Tongue (tissue), 1 donor: ENCODE measurements at regions not wholly inside any gene's neighbourhood (a gene's known extent, or its start where the extent isn't known, plus 50 kb on each side); places are given as distances from the start of the nearest gene placed in this dataset.

Experiments
- DNase-seq: peaks from one replicate; pipeline ENCODE4 v3.0.0-alpha.2; 2015

- no peak for DNase-seq
Measured at GRCh38 chr6:153873541-153873940, 165.5 kb upstream of the OPRM1 start.

DNA sequence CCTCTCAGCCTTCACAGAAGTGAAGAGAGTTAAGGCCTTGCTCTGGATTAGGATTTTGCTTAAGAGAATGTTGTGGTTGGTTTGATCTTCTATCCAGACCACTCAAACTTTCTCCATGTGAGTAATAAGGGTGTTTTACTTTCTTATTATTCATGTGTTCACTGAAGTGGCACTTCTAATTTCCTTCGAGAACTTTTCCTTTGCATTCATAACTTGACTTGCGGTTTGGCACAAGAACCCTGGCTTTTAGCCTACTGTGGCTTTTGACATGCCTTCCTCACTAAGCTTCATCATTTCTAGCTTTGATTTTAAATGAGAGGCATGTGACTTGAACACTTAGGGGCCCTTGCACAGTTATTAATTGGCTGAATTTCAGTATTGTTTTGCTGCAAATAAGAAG lies 166.1 kb upstream of the OPRM1 start:
- DNase-seq = no peak

- DNase-seq = no peak
Measured at GRCh38 chr6:153862927-153863326, 176.1 kb upstream of the OPRM1 start.

- no peak for DNase-seq
Measured at GRCh38 chr6:153862139-153862538, 176.9 kb upstream of the OPRM1 start.

GRCh38 chr6:153858529-153858928 lies 180.5 kb upstream of the OPRM1 start:
- no peak for DNase-seq

DNA sequence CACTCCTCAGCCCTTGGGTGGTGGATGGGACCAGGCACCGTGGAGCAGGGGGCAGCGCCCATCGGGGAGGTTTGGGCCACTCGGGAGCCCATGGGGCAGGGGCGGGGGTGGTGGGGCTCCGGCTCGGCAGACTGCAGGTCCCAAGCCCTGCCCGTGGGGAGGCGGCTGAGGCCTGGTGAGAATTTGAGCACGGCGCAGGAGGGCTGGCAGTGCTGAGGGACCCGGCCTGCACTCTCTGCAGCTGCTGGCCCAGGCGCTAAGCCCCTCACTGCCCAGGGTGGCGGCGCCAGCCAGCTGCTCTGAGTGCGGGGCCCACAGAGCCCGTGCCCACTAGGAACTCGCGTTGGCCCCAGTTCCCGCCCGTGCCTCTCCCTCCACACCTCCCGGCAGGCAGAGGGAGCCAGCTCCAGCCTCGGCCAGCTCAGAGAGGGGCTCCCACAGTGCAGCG lies 182.1 kb upstream of the OPRM1 start:
- DNase-seq = no peak

- DNase-seq = no peak
Measured at GRCh38 chr6:153852481-153852880, 186.6 kb upstream of the OPRM1 start.

GRCh38 chr6:153852034-153852433 lies 187.0 kb upstream of the OPRM1 start:
- no peak for DNase-seq

DNA sequence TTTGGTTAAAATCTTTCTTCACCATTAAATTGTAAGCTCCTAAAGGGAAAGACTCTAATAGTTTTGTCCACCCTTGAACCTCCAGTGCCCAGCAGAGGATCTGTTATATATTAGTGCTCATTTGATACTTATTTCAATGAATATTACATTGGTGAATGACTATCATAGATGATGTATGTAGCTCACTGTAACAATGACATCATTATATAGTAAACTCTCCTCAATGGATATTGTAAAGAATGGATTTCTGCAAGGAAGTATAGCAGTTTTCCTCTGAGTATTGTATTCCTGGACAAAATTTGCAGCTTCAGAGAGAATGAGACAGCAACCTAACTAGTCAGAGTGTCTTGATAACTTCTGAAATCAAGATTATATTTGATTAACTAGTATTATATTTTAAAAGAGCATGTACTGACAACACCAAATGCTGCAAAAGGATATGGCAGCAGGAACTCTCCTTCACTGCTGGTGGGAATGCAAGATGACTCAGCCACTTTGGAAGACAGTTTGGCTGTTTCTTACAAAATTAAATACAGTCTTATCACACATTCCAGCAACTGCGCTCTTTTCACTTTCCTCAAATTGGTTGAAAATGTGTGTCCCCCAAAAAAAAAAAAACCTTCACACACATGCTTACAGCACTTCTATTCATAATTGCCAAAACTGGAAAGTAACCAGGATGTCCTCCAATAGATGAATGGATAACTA lies 189.8 kb upstream of the OPRM1 start:
- no peak for DNase-seq

- DNase-seq = no peak
Measured at GRCh38 chr6:153843420-153843819, 195.6 kb upstream of the OPRM1 start.

DNA sequence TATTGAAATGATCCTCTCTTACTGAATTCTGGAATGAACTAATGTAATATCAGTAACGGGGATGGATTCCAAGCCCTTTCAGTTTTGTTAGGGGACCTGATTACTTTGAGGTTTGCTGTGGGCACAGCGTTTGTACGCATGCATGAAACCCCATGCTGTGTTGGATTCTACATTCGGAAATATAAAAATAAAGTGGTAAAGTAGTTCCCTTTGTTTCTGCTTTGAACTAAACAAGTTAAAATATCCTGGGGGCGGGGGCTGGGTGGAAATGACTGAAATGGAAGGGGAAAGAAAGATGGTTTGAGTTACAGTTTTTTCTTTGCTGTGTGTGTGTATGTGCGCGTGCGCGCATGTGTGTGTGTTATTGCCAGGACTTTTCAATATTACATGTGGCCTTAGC lies 196.5 kb upstream of the OPRM1 start:
- no peak for DNase-seq

DNA sequence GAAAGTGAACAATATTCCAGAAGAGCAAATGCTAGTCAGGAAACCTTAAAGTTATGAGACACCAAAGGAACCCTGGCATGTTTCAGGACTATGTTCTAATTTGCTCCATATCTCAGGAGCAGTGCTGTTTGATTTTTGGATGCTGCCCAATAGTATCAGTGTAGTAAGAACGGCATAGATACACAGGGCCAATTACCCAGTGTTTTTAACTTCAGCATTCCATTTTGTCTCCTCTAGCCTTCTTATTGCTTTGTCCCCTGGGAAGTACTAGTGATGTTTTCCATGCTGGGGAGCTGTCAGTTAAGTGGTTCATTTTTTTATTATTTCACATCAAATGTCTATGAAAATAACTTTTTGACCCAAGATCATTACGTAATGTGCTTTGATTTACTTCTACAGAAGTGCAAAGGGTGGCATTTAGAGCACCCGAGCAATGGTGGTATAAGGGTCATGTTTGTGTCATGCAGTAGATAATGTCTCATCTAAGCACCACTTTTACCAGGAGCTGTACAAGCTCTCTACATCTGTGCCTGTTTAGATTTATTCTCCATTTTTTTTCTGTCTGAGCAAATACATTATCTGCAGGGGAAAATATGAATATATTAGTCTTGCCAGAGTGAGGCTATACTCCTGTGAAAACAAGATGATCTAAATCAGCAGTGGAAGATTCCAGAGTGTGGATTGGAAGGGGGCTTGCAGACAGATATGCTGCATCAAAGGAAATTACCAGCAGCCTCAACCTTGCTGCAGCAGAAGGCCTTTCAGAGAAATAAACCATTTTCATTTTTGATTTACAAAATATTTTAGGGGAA lies 198.8 kb upstream of the OPRM1 start:
- DNase-seq = peak; percentile 5

DNA sequence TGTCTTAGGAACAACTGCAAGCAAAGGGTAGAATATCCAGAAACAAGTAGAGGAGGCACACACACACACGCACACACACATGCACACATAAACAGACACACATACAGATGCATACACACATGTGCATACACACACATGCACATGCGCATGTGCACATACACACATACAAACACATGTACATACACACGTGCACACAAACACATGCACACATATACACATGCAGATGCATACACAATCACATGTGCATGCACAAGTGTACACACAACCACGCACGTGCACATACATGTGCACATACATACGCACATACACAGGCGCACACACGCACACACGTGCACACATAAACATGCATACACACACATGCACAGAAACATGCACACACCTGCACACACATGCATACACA lies 206.5 kb upstream of the OPRM1 start:
- no peak for DNase-seq

GRCh38 chr6:153831350-153832078 lies 207.5 kb upstream of the OPRM1 start:
- DNase-seq = no peak

GRCh38 chr6:153817173-153817572 lies 221.9 kb upstream of the OPRM1 start:
- no peak for DNase-seq

DNA sequence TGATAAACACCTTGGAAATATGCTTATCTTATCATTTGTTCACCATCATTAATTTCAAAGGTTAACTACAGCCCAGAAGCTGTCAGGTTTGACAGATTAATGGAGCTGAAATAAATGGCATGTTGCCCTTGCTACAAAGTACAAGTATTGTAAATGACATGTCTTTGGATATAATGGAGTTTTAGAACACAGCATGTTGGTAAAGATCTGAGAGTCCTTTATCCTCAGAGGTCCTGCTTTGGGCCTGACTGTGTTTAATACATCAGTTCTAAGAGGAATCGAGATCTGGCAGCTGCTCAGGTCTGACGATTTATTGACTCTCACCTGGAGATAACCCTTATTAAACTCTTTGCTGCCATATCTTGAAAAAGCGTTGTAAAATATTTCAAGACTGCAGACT lies 222.7 kb upstream of the OPRM1 start:
- no peak for DNase-seq

- no peak for DNase-seq
Measured at GRCh38 chr6:153814136-153814535, 224.9 kb upstream of the OPRM1 start.

DNA sequence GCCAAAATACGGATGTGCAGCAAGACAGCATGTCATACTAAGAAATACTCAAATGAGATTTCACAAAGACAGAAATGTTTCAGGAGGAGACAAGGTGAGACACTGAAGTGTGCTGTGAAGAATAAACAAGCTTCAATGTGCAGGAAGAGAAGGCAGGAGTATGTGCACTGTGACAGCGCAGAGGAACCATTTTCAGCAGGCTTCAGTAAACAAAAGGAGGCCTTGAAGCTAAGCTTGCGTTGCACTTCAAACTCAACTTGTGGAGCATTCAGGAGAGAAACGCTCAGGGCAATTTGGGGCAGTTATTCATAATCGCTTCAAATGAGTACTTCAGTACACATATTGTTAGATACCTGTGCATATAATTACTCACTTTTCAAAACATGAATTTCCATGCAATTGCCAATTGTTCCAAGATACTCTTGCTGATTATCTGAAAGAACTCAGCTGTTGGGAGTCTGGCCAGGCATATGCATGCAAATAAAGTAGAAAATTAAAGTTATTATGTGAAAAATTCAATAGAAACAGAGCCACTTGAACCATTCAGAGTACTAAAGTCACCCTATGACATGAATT lies 234.2 kb upstream of the OPRM1 start:
- DNase-seq = peak; percentile 1

- no peak for DNase-seq
Measured at GRCh38 chr6:153801917-153802316, 237.1 kb upstream of the OPRM1 start.

DNA sequence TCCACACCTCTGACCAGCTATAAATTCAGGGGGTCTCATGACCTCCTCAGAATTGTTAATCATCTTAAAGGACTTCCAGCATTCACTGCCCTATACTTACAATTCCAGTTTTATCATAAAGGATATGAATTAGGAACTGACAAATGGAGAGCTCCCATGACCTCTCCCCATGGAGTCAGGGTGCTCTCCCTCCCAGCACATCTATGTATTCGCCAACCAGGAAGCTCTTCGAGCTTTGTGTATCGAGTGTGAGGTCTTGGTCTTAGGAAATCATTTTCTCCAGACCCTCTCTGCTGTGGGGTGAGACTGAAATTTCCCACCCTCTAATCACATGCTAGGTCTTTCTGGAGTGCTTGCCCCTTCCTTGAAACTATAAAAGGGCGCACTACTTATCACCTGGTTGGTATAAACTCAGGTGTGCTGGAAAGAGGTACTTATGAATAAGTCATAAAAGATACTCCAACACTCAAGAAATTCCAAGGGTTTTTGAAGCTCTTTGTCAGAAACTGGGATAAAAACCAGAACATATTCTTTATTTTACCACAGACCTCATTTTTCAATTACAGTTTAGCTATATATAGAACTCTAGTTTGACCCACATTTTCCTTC lies 238.4 kb upstream of the OPRM1 start:
- no peak for DNase-seq

DNA sequence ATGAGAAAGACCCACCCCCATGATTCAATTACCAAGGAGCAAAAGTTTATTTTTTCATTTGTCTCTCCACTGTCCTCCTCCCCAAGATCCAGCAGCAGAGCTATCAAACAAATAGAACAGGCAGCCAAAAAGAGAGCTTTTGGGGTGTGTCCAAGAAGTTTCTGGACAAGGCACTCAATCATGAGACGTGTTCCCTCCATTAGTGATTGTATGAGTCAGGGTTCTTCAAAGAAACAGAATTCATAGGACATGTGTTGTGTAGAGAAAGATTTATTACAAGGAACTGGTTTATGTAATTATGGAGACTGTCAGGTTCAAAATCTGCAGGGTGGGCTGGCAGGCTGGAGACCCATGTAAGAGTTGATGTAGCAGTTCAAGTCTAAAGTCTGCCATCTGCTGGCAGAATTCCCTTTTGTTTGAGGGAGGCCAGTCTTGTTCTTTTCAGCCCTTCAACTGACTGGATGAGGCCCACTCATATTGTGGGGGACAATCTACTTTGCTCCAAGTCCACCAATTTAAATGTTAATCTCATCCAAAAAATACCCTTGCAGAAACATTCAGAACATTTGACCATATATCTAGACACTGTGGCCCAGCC lies 248.1 kb upstream of the OPRM1 start:
- DNase-seq = no peak

GRCh38 chr6:153790048-153790447 lies 249.0 kb upstream of the OPRM1 start:
- peak; percentile 28 for DNase-seq
